Fibroblast of lung (primary cell): ENCODE measurements at regions not wholly inside any gene's neighbourhood (a gene's known extent, or its start where the extent isn't known, plus 50 kb on each side); places are given as distances from the start of the nearest gene placed in this dataset.
"Not testable (repeated sequence)": the region's sequence is repeated elsewhere in the genome, so short reads cannot be mapped to it uniquely, and the experiment has no call there.

ENCODE experiments used
- DNase-seq, 2 donors: peaks; one replicate each; pipeline versions ENCODE4 v3.0.0 to v3.0.0-alpha.2; 2010; ENCODE audit warnings: low read depth in 2 of 2
- H2AFZ ChIP-seq: 2 replicates; pipeline ENCODE4 v1.5.1; 2012; ENCODE audit warnings: low read length, control low read depth, inconsistent platforms
- H3K27ac ChIP-seq: 2 replicates; pipeline ENCODE4 v1.5.1; 2011; ENCODE audit warnings: low read length, control low read depth; ENCODE audit not compliant: insufficient read depth
- H3K27me3 ChIP-seq: 2 replicates; pipeline ENCODE4 v1.5.1; 2011; ENCODE audit warnings: mild to moderate bottlenecking, low read length; ENCODE audit not compliant: control insufficient read depth, insufficient read depth
- H3K36me3 ChIP-seq: 2 replicates; pipeline ENCODE4 v1.5.1; 2011; ENCODE audit warnings: low read length; ENCODE audit not compliant: control insufficient read depth, insufficient read depth
- H3K4me1 ChIP-seq: 2 replicates; pipeline ENCODE4 v1.5.1; 2011; ENCODE audit warnings: low read length; ENCODE audit not compliant: control insufficient read depth, insufficient read depth; ENCODE audit errors: extremely low read depth
- H3K4me2 ChIP-seq: 2 replicates; pipeline ENCODE4 v1.5.1; 2011; ENCODE audit warnings: low read length, control low read depth; ENCODE audit not compliant: insufficient read depth; ENCODE audit errors: extremely low read depth
- H3K4me3 ChIP-seq, 4 experiments: fragments of 200-600 bp in 1 of 4; sonication (generic) in 1 of 4; replicated peaks in 1 of 4; 2 replicates each; pipeline ENCODE4 v1.5.1; 2011 to 2016; ENCODE audit warnings: low read length in 4 of 4, low read depth in 3 of 4, mild to moderate bottlenecking in 3 of 4, control low read depth in 2 of 4, inconsistent platforms in 1 of 4, mixed read lengths in 1 of 4; ENCODE audit not compliant: insufficient read depth in 1 of 4; ENCODE audit errors: control extremely low read depth in 1 of 4
- H3K79me2 ChIP-seq: 2 replicates; pipeline ENCODE4 v1.5.1; 2012; ENCODE audit warnings: mild to moderate bottlenecking, low read length, inconsistent platforms; ENCODE audit not compliant: control insufficient read depth, insufficient read depth
- H3K9ac ChIP-seq: 2 replicates; pipeline ENCODE4 v1.5.1; 2011; ENCODE audit warnings: mild to moderate bottlenecking, low read length, control low read depth; ENCODE audit not compliant: insufficient read depth
- H3K9me3 ChIP-seq: 2 replicates; pipeline ENCODE4 v1.5.1; 2012; ENCODE audit warnings: low read depth, low read length; ENCODE audit not compliant: control insufficient read depth, insufficient read depth
- H4K20me1 ChIP-seq: 2 replicates; pipeline ENCODE4 v1.5.1; 2011; ENCODE audit warnings: low read length; ENCODE audit not compliant: control insufficient read depth, insufficient read depth; ENCODE audit errors: extremely low read depth
- EZH2 ChIP-seq: IDR thresholded peaks from 2 replicates; pipeline ENCODE4 v1.5.1; 2012; ENCODE audit warnings: low read length, control low read depth, mild to moderate bottlenecking; ENCODE audit errors: missing control alignments
- TF ChIP-seq, protein P1 (sequence below), 2 donors: IDR thresholded peaks in 1 of 2; conservative IDR thresholded peaks in 1 of 2; 1 replicate in 1 of 2; 2 replicates in 1 of 2; pipeline ENCODE4 v1.5.1; 2011 to 2012; ENCODE audit warnings: low read length in 2 of 2, control low read depth in 1 of 2, inconsistent platforms in 1 of 2, low read depth in 1 of 2, mild to moderate bottlenecking in 1 of 2

DNA sequence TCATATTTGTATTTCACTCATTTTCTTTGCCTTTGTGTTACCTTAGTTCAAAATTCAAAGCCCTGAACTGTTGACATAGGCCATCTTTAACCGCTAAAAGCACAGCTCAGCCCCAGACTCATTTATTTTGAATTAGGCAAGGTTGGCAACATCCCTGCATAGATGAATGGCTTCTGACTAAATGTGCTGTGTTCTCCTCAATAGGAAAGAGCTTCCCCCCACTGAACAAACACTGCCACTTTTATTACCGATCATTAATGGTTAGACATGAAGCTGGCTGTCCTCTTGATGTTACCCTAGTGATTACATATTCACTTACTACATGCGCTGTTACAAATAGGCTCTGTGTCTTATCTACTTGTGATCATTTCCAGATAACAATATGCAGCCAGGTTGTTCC is 170.7 kb downstream of the ADCYAP1 start:
- H3K9me3 ChIP-seq: no peaks in the 10 kb centered on the region
- no peaks in the 10 kb centered on the region for H3K4me1 ChIP-seq
- H3K4me3 ChIP-seq: no peak overlapping the region
- no peak overlapping the region for H3K27ac ChIP-seq
- no peak for TF ChIP-seq EZH2
- TF ChIP-seq, protein P1, sequence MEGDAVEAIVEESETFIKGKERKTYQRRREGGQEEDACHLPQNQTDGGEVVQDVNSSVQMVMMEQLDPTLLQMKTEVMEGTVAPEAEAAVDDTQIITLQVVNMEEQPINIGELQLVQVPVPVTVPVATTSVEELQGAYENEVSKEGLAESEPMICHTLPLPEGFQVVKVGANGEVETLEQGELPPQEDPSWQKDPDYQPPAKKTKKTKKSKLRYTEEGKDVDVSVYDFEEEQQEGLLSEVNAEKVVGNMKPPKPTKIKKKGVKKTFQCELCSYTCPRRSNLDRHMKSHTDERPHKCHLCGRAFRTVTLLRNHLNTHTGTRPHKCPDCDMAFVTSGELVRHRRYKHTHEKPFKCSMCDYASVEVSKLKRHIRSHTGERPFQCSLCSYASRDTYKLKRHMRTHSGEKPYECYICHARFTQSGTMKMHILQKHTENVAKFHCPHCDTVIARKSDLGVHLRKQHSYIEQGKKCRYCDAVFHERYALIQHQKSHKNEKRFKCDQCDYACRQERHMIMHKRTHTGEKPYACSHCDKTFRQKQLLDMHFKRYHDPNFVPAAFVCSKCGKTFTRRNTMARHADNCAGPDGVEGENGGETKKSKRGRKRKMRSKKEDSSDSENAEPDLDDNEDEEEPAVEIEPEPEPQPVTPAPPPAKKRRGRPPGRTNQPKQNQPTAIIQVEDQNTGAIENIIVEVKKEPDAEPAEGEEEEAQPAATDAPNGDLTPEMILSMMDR (conservative IDR thresholded peaks at IDR 0.05 in 1 of 2, IDR thresholded peaks at IDR 0.05 in 1 of 2; ENCODE audit: low read depth in 1 of 2, low read length in 2 of 2): no peak
- no peak overlapping the region for H3K9ac ChIP-seq
- no peak for DNase-seq
- H3K27me3 ChIP-seq: no peaks in the 10 kb centered on the region
- H4K20me1 ChIP-seq: no peaks in the 10 kb centered on the region
- no peak overlapping the region for H2AFZ ChIP-seq
- no peaks in the 10 kb centered on the region for H3K36me3 ChIP-seq
- no peaks in the 10 kb centered on the region for H3K79me2 ChIP-seq
- no peak overlapping the region for H3K4me2 ChIP-seq

DNA sequence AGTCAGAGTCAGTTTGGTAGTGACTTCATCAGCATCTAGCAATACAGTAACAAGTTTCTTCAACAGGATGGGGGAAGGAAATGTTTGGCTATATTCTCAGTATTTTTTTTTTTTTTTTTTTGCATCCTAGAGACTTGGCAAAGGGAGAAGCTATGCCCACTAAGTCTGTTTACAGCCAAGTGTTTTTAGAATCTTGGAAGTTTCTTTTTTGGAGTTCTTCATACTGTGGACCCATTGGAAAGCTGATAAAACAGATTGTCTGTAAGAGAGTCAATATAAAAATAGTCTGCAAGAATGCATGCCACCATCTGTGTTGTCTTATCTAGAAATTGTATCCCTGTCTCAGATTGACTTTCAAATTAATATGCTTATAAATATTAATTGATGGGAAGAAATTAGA is 171.2 kb downstream of the ADCYAP1 start:
- H3K4me3 ChIP-seq: no peak overlapping the region

DNA sequence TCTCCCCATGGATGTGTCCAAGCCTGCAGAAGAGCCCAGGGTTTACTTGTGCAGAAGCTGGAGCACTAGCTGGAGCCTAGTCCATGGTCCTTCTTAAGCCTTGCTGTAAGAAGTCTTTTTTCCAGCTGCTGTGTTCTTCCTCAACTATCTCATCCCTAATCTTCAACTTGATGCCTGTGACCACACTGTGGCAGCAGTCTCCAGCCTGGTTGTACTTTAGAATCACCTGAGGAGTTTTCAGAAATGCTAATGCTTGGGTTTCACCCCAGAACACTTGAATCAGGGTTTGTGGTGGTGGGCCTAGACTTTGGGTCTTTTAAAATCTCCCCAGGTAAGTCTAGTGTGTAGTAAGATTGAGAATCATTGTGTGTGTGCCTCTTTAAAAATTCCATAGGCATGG is 173.6 kb downstream of the ADCYAP1 start:
- H3K4me3 ChIP-seq: no peak overlapping the region
- H3K27ac ChIP-seq: no peak overlapping the region
- no peak overlapping the region for H3K4me2 ChIP-seq
- H3K4me1 ChIP-seq: no peaks in the 10 kb centered on the region
- H3K79me2 ChIP-seq: no peaks in the 10 kb centered on the region
- no peak for TF ChIP-seq EZH2
- TF ChIP-seq, protein P1 (conservative IDR thresholded peaks at IDR 0.05 in 1 of 2, IDR thresholded peaks at IDR 0.05 in 1 of 2; ENCODE audit: low read depth in 1 of 2, low read length in 2 of 2): no peak
- no peaks in the 10 kb centered on the region for H3K27me3 ChIP-seq
- H3K36me3 ChIP-seq: no peaks in the 10 kb centered on the region
- no peaks in the 10 kb centered on the region for H3K9me3 ChIP-seq
- no peak overlapping the region for H3K9ac ChIP-seq
- no peak for DNase-seq
- no peak overlapping the region for H2AFZ ChIP-seq
- no peaks in the 10 kb centered on the region for H4K20me1 ChIP-seq

More for the DNA sequence above, 171.2 kb downstream of the ADCYAP1 start:
- Histone ChIP-seq H2AFZ (no peak overlapping the region), H3K79me2 (no peaks in the 10 kb centered on the region), H3K9me3 (no peaks in the 10 kb centered on the region), H3K4me2 (no peak overlapping the region), H3K4me1 (no peaks in the 10 kb centered on the region), H3K27me3 (no peaks in the 10 kb centered on the region), H3K9ac (no peak overlapping the region), H3K36me3 (no peaks in the 10 kb centered on the region), H4K20me1 (no peaks in the 10 kb centered on the region), H3K27ac (no peak overlapping the region)
- no peak for TF ChIP-seq EZH2
- TF ChIP-seq, protein P1 (conservative IDR thresholded peaks at IDR 0.05 in 1 of 2, IDR thresholded peaks at IDR 0.05 in 1 of 2; ENCODE audit: low read depth in 1 of 2, low read length in 2 of 2): no peak
- DNase-seq: no peak

DNA sequence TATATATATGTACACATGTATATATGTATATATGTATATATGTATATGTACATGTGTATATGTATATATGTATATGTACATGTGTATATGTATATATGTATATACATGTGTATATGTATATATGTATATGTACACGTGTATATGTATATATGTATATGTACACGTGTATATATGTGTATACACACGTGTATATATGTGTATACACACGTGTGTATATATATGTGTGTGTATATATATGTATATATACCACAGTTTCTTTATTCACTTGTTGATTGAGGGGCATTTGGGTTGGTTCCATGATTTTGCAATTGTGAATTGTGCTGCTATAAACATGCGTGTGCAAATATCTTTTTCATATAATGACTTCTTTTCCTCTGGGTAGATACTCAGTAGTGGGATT is 179.0 kb downstream of the ADCYAP1 start:
- H3K27me3 ChIP-seq, H2AFZ ChIP-seq, H3K27ac ChIP-seq, H3K9me3 ChIP-seq, H3K36me3 ChIP-seq, H4K20me1 ChIP-seq, H3K79me2 ChIP-seq, H3K4me2 ChIP-seq, DNase-seq, H3K4me3 ChIP-seq, H3K9ac ChIP-seq, H3K4me1 ChIP-seq: not testable (repeated sequence)
